ENCODE measurements at regions not wholly inside any gene's neighbourhood (a gene's known extent, or its start where the extent isn't known, plus 50 kb on each side); places are given as distances from the start of the nearest gene placed in this dataset.

- Histone ChIP-seq H3K79me2 (ENCODE audit: insufficient read depth, low read length) (no peaks in the 10 kb centered on the region), H3K4me3 (ENCODE audit: insufficient read depth, low read depth, low read length) (no peak overlapping the region), H3K9me3 (ENCODE audit: insufficient read depth, low read depth, low read length) (no peaks in the 10 kb centered on the region), H3K4me1 (ENCODE audit: insufficient read depth, low read length) (no peaks in the 10 kb centered on the region), H3K27ac (ENCODE audit: low read depth, low read length) (no peak overlapping the region), H2AFZ (ENCODE audit: low read depth, low read length) (no peak overlapping the region), H3K4me2 (ENCODE audit: low read length) (no peak overlapping the region), H3K9ac (ENCODE audit: low read length) (no peak overlapping the region), H4K20me1 (ENCODE audit: insufficient read depth, low read length) (no peaks in the 10 kb centered on the region), H3K36me3 (ENCODE audit: insufficient read depth, low read length) (no peaks in the 10 kb centered on the region), H3K27me3 (ENCODE audit: insufficient read depth, low read length) (no peaks in the 10 kb centered on the region)
- FAIRE-seq (peak; percentile 64), DNase-seq (ENCODE audit: low read depth) (peak; percentile 20)
- Mint-ChIP-seq H3K4me3 (ENCODE audit: unreplicated experiment) (no peak overlapping the region), H3K27ac (ENCODE audit: unreplicated experiment) (no peak overlapping the region), H3K27me3 (ENCODE audit: low read depth, unreplicated experiment) (peaks cover 19% of the 10 kb centered on the region), H3K4me1 (ENCODE audit: low read depth, unreplicated experiment) (no peaks in the 10 kb centered on the region), H3K36me3 (ENCODE audit: low read depth, unreplicated experiment) (no peaks in the 10 kb centered on the region), H3K9me3 (ENCODE audit: unreplicated experiment) (no peaks in the 10 kb centered on the region)
- TF ChIP-seq CTCF (IDR thresholded peaks at IDR 0.05; ENCODE audit: insufficient read depth, low read depth, low read length) = no peak
- TF ChIP-seq EZH2 (IDR thresholded peaks at IDR 0.05; ENCODE audit: insufficient read depth, low read length) = no peak
Observed at GRCh38 chr5:57676222-57677098, 193.8 kb upstream of the ACTBL2 start.

GRCh38 chr5:57675236-57675635 is 192.6 kb upstream of the ACTBL2 start:
- H3K9me3 ChIP-seq (ENCODE audit: insufficient read depth, low read depth, low read length) = no peaks in the 10 kb centered on the region
- H3K79me2 ChIP-seq (ENCODE audit: insufficient read depth, low read length) = no peaks in the 10 kb centered on the region
- no peak overlapping the region for H3K27ac ChIP-seq (ENCODE audit: low read depth, low read length)
- H3K36me3 ChIP-seq (ENCODE audit: insufficient read depth, low read length) = no peaks in the 10 kb centered on the region
- no peak overlapping the region for H2AFZ ChIP-seq (ENCODE audit: low read depth, low read length)
- H3K27me3 ChIP-seq (ENCODE audit: insufficient read depth, low read length) = no peaks in the 10 kb centered on the region
- no peaks in the 10 kb centered on the region for H3K4me1 ChIP-seq (ENCODE audit: insufficient read depth, low read length)
- Mint-ChIP-seq H3K4me3 (ENCODE audit: unreplicated experiment) (no peak overlapping the region), H3K27ac (ENCODE audit: unreplicated experiment) (no peak overlapping the region), H3K36me3 (ENCODE audit: low read depth, unreplicated experiment) (no peaks in the 10 kb centered on the region), H3K27me3 (ENCODE audit: low read depth, unreplicated experiment) (peaks cover 19% of the 10 kb centered on the region), H3K9me3 (ENCODE audit: unreplicated experiment) (no peaks in the 10 kb centered on the region), H3K4me1 (ENCODE audit: low read depth, unreplicated experiment) (no peaks in the 10 kb centered on the region)
- FAIRE-seq (no peak), DNase-seq (ENCODE audit: low read depth) (peak; percentile 56)
- TF ChIP-seq EZH2 (IDR thresholded peaks at IDR 0.05; ENCODE audit: insufficient read depth, low read length) = no peak
- no peak for TF ChIP-seq CTCF (IDR thresholded peaks at IDR 0.05; ENCODE audit: insufficient read depth, low read depth, low read length)
- no peaks in the 10 kb centered on the region for H4K20me1 ChIP-seq (ENCODE audit: insufficient read depth, low read length)
- H3K4me2 ChIP-seq (ENCODE audit: low read length) = no peak overlapping the region
- H3K9ac ChIP-seq (ENCODE audit: low read length) = no peak overlapping the region
- H3K4me3 ChIP-seq (ENCODE audit: insufficient read depth, low read depth, low read length) = no peak overlapping the region

GRCh38 chr5:57671371-57671770 is 188.8 kb upstream of the ACTBL2 start:
- Histone ChIP-seq H3K79me2 (ENCODE audit: insufficient read depth, low read length) (no peaks in the 10 kb centered on the region), H3K4me3 (ENCODE audit: insufficient read depth, low read depth, low read length) (no peak overlapping the region), H2AFZ (ENCODE audit: low read depth, low read length) (no peak overlapping the region), H3K4me1 (ENCODE audit: insufficient read depth, low read length) (no peaks in the 10 kb centered on the region), H3K36me3 (ENCODE audit: insufficient read depth, low read length) (no peaks in the 10 kb centered on the region), H3K9me3 (ENCODE audit: insufficient read depth, low read depth, low read length) (no peaks in the 10 kb centered on the region), H4K20me1 (ENCODE audit: insufficient read depth, low read length) (no peaks in the 10 kb centered on the region), H3K27me3 (ENCODE audit: insufficient read depth, low read length) (no peaks in the 10 kb centered on the region), H3K27ac (ENCODE audit: low read depth, low read length) (no peak overlapping the region), H3K4me2 (ENCODE audit: low read length) (no peak overlapping the region), H3K9ac (ENCODE audit: low read length) (no peak overlapping the region)
- H3K4me1 Mint-ChIP-seq (ENCODE audit: low read depth, unreplicated experiment) = no peaks in the 10 kb centered on the region
- H3K9me3 Mint-ChIP-seq (ENCODE audit: unreplicated experiment) = no peaks in the 10 kb centered on the region
- DNase-seq (ENCODE audit: low read depth) (no peak), FAIRE-seq (no peak)
- TF ChIP-seq EZH2 (IDR thresholded peaks at IDR 0.05; ENCODE audit: insufficient read depth, low read length) (no peak), CTCF (IDR thresholded peaks at IDR 0.05; ENCODE audit: insufficient read depth, low read depth, low read length) (no peak)
- peaks cover 7% of the 10 kb centered on the region for H3K27me3 Mint-ChIP-seq (ENCODE audit: low read depth, unreplicated experiment)
- no peaks in the 10 kb centered on the region for H3K36me3 Mint-ChIP-seq (ENCODE audit: low read depth, unreplicated experiment)
- no peak overlapping the region for H3K27ac Mint-ChIP-seq (ENCODE audit: unreplicated experiment)
- H3K4me3 Mint-ChIP-seq (ENCODE audit: unreplicated experiment) = no peak overlapping the region
